ENCODE measurements at regions not wholly inside any gene's neighbourhood (a gene's known extent, or its start where the extent isn't known, plus 50 kb on each side); places are given as distances from the start of the nearest gene placed in this dataset.
"Not testable (repeated sequence)": the region's sequence is repeated elsewhere in the genome, so short reads cannot be mapped to it uniquely, and the experiment has no call there.

GRCh38 chr6:137809895-137810553 lies 57.0 kb upstream of the TNFAIP3 start:
- H3K4me3 ChIP-seq (ENCODE audit: low read depth in 2 of 2, low read length in 1 of 2); H3K9me3 ChIP-seq; H2AFZ ChIP-seq (ENCODE audit: low read depth); H3K9me2 ChIP-seq; H3K27me3 ChIP-seq (ENCODE audit: insufficient read depth); H3K36me3 ChIP-seq (replicated peaks in 1 of 2; ENCODE audit: control insufficient read depth in 1 of 2, insufficient read depth in 2 of 2, low read length in 1 of 2); H3K4me2 ChIP-seq; H3K4me1 ChIP-seq (ENCODE audit: control insufficient read depth in 1 of 2, insufficient read depth in 2 of 2, low read depth in 1 of 2, low read length in 1 of 2); H3K79me2 ChIP-seq (ENCODE audit: insufficient read depth); H3K9ac ChIP-seq; H3F3A ChIP-seq (replicated peaks; ENCODE audit: insufficient read depth); H3K27ac ChIP-seq (ENCODE audit: low read depth in 2 of 2, low read length in 1 of 2); DNase-seq; POLR2A ChIA-PET; H4K20me1 ChIP-seq (ENCODE audit: insufficient read depth); CTCF ChIA-PET: not testable (repeated sequence)
- 52% methylated on average over 7 of the region's 7 CpGs for WGBS (ENCODE audit: low lambda C conversion rate)

GRCh38 chr6:137810554-137811120 lies 56.4 kb upstream of the TNFAIP3 start:
- no peak overlapping the region for H2AFZ ChIP-seq (ENCODE audit: low read depth)
- H4K20me1 ChIP-seq (ENCODE audit: insufficient read depth): no peaks in the 10 kb centered on the region
- no peaks in the 10 kb centered on the region for H3F3A ChIP-seq (replicated peaks; ENCODE audit: insufficient read depth)
- no peaks in the 10 kb centered on the region for H3K36me3 ChIP-seq (replicated peaks in 1 of 2; ENCODE audit: control insufficient read depth in 1 of 2, insufficient read depth in 2 of 2, low read length in 1 of 2)
- TF ChIP-seq EZH2phosphoT487 (IDR thresholded peaks at IDR 0.05; ENCODE audit: borderline replicate concordance, low read depth) (no peak), RXRA (IDR thresholded peaks at IDR 0.05; ENCODE audit: borderline replicate concordance, low read depth) (no peak), POLR2AphosphoS5 (IDR thresholded peaks at IDR 0.05; ENCODE audit: low read depth, low read length) (no peak), EP300 (IDR thresholded peaks at IDR 0.05; ENCODE audit: borderline replicate concordance in 1 of 2, low read depth in 1 of 2, low read length in 1 of 2) (no peak), RAD21 (IDR thresholded peaks at IDR 0.05; ENCODE audit: low read length) (no peak), MAX (IDR thresholded peaks at IDR 0.05; ENCODE audit: low read depth) (no peak), ELF1 (IDR thresholded peaks at IDR 0.05) (no peak), IRF3 (IDR thresholded peaks at IDR 0.05; ENCODE audit: low read depth, low read length) (no peak), USF1 (IDR thresholded peaks at IDR 0.05; ENCODE audit: borderline replicate concordance, low read depth) (no peak), TEAD4 (IDR thresholded peaks at IDR 0.05; ENCODE audit: borderline replicate concordance, insufficient read depth) (no peak), RFX5 (IDR thresholded peaks at IDR 0.05; ENCODE audit: low read length) (no peak), YY1 (IDR thresholded peaks at IDR 0.05; ENCODE audit: low read depth) (no peak), ZBTB33 (IDR thresholded peaks at IDR 0.05; ENCODE audit: borderline replicate concordance, low read depth) (no peak), CHD2 (IDR thresholded peaks at IDR 0.05; ENCODE audit: low read length, partially characterized antibody) (no peak), FOXJ3 (CRISPR knock-in tag; IDR thresholded peaks at IDR 0.05) (no peak), PBX3 (IDR thresholded peaks at IDR 0.05) (no peak)
- no peaks in the 10 kb centered on the region for H3K9me3 ChIP-seq
- no peak overlapping the region for H3K27ac ChIP-seq (ENCODE audit: low read depth in 2 of 2, low read length in 1 of 2)
- H3K9ac ChIP-seq: no peak overlapping the region
- H3K9me2 ChIP-seq: no peaks in the 10 kb centered on the region
- CTCF ChIA-PET: no interaction called here
- H3K4me2 ChIP-seq: no peak overlapping the region
- no peaks in the 10 kb centered on the region for H3K79me2 ChIP-seq (ENCODE audit: insufficient read depth)
- H3K4me1 ChIP-seq (ENCODE audit: control insufficient read depth in 1 of 2, insufficient read depth in 2 of 2, low read depth in 1 of 2, low read length in 1 of 2): no peaks in the 10 kb centered on the region; a peak in 1 of 4 replicates
- H3K27me3 ChIP-seq (ENCODE audit: insufficient read depth): no peaks in the 10 kb centered on the region; the same call in 1 of the 2 replicates
- 50% methylated on average over 4 of the region's 4 CpGs for WGBS (ENCODE audit: low lambda C conversion rate)
- POLR2A ChIA-PET: no interaction called here
- no peak overlapping the region for H3K4me3 ChIP-seq (ENCODE audit: low read depth in 2 of 2, low read length in 1 of 2)
- DNase-seq: no peak

Data from SK-N-SH (cell line).